ENCODE measurements at regions not wholly inside any gene's neighbourhood (a gene's known extent, or its start where the extent isn't known, plus 50 kb on each side); places are given as distances from the start of the nearest gene placed in this dataset.

- peak; percentile 74 for DNase-seq
Measured at GRCh38 chr4:20615486-20616260, 84.6 kb upstream of the PACRGL start.

- no peak for DNase-seq
Measured at GRCh38 chr4:20616313-20616712, 83.9 kb upstream of the PACRGL start.

GRCh38 chr4:20616848-20617247, 83.4 kb upstream of the PACRGL start:
- no peak for DNase-seq

- no peak for DNase-seq
Measured at GRCh38 chr4:20617678-20618396, 82.4 kb upstream of the PACRGL start.

GRCh38 chr4:20618731-20619130, 81.5 kb upstream of the PACRGL start:
- DNase-seq: no peak

GRCh38 chr4:20621476-20621875, 78.8 kb upstream of the PACRGL start:
- no peak for DNase-seq

- no peak for DNase-seq
Measured at GRCh38 chr4:20622701-20623100, 77.6 kb upstream of the PACRGL start.

- no peak for DNase-seq
Measured at GRCh38 chr4:20623939-20624338, 76.3 kb upstream of the PACRGL start.

GRCh38 chr4:20624793-20625374, 75.4 kb upstream of the PACRGL start:
- no peak for DNase-seq

- DNase-seq: no peak
Measured at GRCh38 chr4:20625426-20625825, 74.8 kb upstream of the PACRGL start.

- no peak for DNase-seq
Measured at GRCh38 chr4:20626326-20627005, 73.8 kb upstream of the PACRGL start.

GRCh38 chr4:20627866-20628265, 72.4 kb upstream of the PACRGL start:
- DNase-seq: peak; percentile 7

- DNase-seq: no peak
Measured at GRCh38 chr4:20629186-20630106, 70.8 kb upstream of the PACRGL start.

GRCh38 chr4:20638825-20639224, 61.4 kb upstream of the PACRGL start:
- no peak for DNase-seq

- no peak for DNase-seq
Measured at GRCh38 chr4:20639346-20639745, 60.9 kb upstream of the PACRGL start.

- no peak for DNase-seq
Measured at GRCh38 chr4:20640989-20641388, 59.3 kb upstream of the PACRGL start.

- no peak for DNase-seq
Measured at GRCh38 chr4:20641976-20642375, 58.3 kb upstream of the PACRGL start.

GRCh38 chr4:20643631-20644030, 56.6 kb upstream of the PACRGL start:
- DNase-seq: no peak

GRCh38 chr4:20645236-20645635, 55.0 kb upstream of the PACRGL start:
- DNase-seq: no peak

GRCh38 chr4:20646287-20646686, 54.0 kb upstream of the PACRGL start:
- no peak for DNase-seq

Measured in NCI-H226 (cell line).